ENCODE measurements at regions not wholly inside any gene's neighbourhood (a gene's known extent, or its start where the extent isn't known, plus 50 kb on each side); places are given as distances from the start of the nearest gene placed in this dataset.

DNA sequence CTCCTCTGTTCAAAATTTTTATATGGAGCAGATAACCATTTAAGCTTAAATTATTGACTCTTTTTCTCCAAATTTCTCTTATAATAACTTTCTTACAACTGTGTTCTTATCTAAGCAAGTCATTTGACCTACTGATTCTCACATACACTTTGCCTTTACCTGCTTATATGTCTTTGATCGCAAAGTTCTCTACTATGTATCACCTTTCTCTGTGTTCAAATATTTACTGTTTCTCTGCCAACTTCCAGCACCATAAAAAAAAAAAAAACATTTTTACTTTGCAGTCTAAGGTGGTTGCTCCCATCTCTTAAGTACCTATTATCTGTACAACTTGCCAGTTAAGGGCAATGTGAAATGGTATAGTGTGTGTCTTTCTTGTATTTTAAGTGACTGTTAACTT is 100.8 kb upstream of the DPH6 start:
- TF ChIP-seq, protein P1, sequence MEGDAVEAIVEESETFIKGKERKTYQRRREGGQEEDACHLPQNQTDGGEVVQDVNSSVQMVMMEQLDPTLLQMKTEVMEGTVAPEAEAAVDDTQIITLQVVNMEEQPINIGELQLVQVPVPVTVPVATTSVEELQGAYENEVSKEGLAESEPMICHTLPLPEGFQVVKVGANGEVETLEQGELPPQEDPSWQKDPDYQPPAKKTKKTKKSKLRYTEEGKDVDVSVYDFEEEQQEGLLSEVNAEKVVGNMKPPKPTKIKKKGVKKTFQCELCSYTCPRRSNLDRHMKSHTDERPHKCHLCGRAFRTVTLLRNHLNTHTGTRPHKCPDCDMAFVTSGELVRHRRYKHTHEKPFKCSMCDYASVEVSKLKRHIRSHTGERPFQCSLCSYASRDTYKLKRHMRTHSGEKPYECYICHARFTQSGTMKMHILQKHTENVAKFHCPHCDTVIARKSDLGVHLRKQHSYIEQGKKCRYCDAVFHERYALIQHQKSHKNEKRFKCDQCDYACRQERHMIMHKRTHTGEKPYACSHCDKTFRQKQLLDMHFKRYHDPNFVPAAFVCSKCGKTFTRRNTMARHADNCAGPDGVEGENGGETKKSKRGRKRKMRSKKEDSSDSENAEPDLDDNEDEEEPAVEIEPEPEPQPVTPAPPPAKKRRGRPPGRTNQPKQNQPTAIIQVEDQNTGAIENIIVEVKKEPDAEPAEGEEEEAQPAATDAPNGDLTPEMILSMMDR (IDR thresholded peaks at IDR 0.05 in 2 of 3, conservative IDR thresholded peaks at IDR 0.05 in 1 of 3; ENCODE audit: borderline replicate concordance in 1 of 3, insufficient read depth in 1 of 3, low read depth in 2 of 3, low read length in 2 of 3), result no peak
- no peak for TF ChIP-seq SP1 (IDR thresholded peaks at IDR 0.05; ENCODE audit: low read depth)
- TF ChIP-seq POLR2A (IDR thresholded peaks at IDR 0.05; ENCODE audit: borderline replicate concordance, extremely low read depth, insufficient read depth, insufficient read length), result no peak
- no peak for TF ChIP-seq MAX (IDR thresholded peaks at IDR 0.05)
- TF ChIP-seq ZBTB33 (IDR thresholded peaks at IDR 0.05; ENCODE audit: extremely low read depth, insufficient replicate concordance, low read length), result no peak
- no peak for TF ChIP-seq POLR2AphosphoS5 (IDR thresholded peaks at IDR 0.05; ENCODE audit: low read depth, low read length)
- TF ChIP-seq CBX3 (IDR thresholded peaks at IDR 0.05; ENCODE audit: low read depth), result no peak
- no peak for TF ChIP-seq ATF3 (IDR thresholded peaks at IDR 0.05)

Measured in HCT116 (cell line).